Stomach (tissue), 8 donors: ENCODE measurements at regions not wholly inside any gene's neighbourhood (a gene's known extent, or its start where the extent isn't known, plus 50 kb on each side); places are given as distances from the start of the nearest gene placed in this dataset.

Source experiments
- DNase-seq, 2 donors: peaks; one replicate each; pipeline versions ENCODE4 v3.0.0 to v3.0.0-alpha.2; 2013 to 2019
- H3K27ac ChIP-seq, 5 donors: fragments of 200-600 bp in 4 of 5; sonication (generic) in 4 of 5; one replicate each; pipeline ENCODE4 v1.5.1; 2013 to 2019; ENCODE audit warnings: mild to moderate bottlenecking in 1 of 5, moderate library complexity in 1 of 5
- H3K27me3 ChIP-seq, 3 donors: fragments of 200-600 bp; sonication (generic); one replicate each; pipeline ENCODE4 v1.5.1; 2017 to 2019; ENCODE audit warnings: mixed run types in 1 of 3
- H3K36me3 ChIP-seq, 4 donors: fragments of 200-600 bp; sonication (generic); 1 replicate in 3 of 4; 2 replicates in 1 of 4; pipeline ENCODE4 v1.5.1; 2016 to 2019
- H3K4me1 ChIP-seq, 4 donors: fragments of 200-600 bp; sonication (generic); one replicate each; pipeline ENCODE4 v1.5.1; 2016 to 2019
- H3K4me3 ChIP-seq, 4 donors: fragments of 200-600 bp; sonication (generic) in 3 of 4; one replicate each; pipeline ENCODE4 v1.5.1; 2016 to 2019; ENCODE audit warnings: mild to moderate bottlenecking in 1 of 4
- H3K9me3 ChIP-seq, 4 donors: fragments of 200-600 bp; sonication (generic); one replicate each; pipeline ENCODE4 v1.5.1; 2016 to 2019
- EP300 ChIP-seq: sonication (generic); formaldehyde crosslinking; IDR thresholded peaks from one replicate; pipeline ENCODE4 v1.6.1; 2017; ENCODE audit warnings: antibody characterized with exemption
- POLR2A ChIP-seq, 4 donors: fragments of 450-650 bp; IDR thresholded peaks; one replicate each; pipeline ENCODE4 v1.6.1; 2016; ENCODE audit warnings: antibody characterized with exemption in 4 of 4, control low read depth in 2 of 4, mild to moderate bottlenecking in 1 of 4, moderate library complexity in 1 of 4
- POLR2AphosphoS5 ChIP-seq, 3 donors: sonication (generic); formaldehyde crosslinking; IDR thresholded peaks; one replicate each; pipeline ENCODE4 v1.6.1; 2016; ENCODE audit warnings: antibody characterized with exemption in 3 of 3
- WGBS, 5 donors: extraction: QIAGEN DNeasy Blood & Tissue Kit in 3 of 5; methylation state at CpG; one replicate each; pipeline versions ENCODE4 v1.1.5 to v1.1.7; 2013 to 2018; 5-methylcytosine and 5-hydroxymethylcytosine counted together
- intact Hi-C: fragments of 100-400 bp; cut with DNase I; formaldehyde crosslinking; loops from one replicate; pipeline ENCODE4 v1.15.1; 2023; ENCODE audit warnings: low total_unique reads
- TF ChIP-seq, protein P1 (sequence below), 7 experiments: fragments of 450-650 bp in 4 of 7; fragments of 200-600 bp in 3 of 7; sonication (generic) in 3 of 7; IDR thresholded peaks; one replicate each; pipeline ENCODE4 v1.5.1; 2016 to 2019; ENCODE audit warnings: antibody characterized with exemption in 7 of 7, control low read depth in 2 of 7, mild to moderate bottlenecking in 1 of 7
- donor health status: healthy with polysubstance abuse.
- donor health status: Bipolar disorder and iron deficiency.
- donor health status: healthy.

GRCh38 chr3:87354398-87354797, 78.0 kb upstream of the POU1F1 start:
- H3K36me3 ChIP-seq, result no peaks in the 10 kb centered on the region
- DNase-seq, result no peak
- no peaks in the 10 kb centered on the region for H3K27me3 ChIP-seq
- H3K9me3 ChIP-seq, result no peaks in the 10 kb centered on the region
- H3K27ac ChIP-seq, result no peak overlapping the region
- intact Hi-C loops, result no loop called here
- H3K4me3 ChIP-seq, result no peak overlapping the region
- H3K4me1 ChIP-seq, result peaks cover 0 to 14% (median 0%) of the 10 kb centered on the region in 4 donors
- TF ChIP-seq POLR2AphosphoS5 (IDR thresholded peaks at IDR 0.05), result no peak

- DNase-seq, result peak in 1 of 2 donors; percentile 33
- H3K36me3 ChIP-seq, result no peaks in the 10 kb centered on the region
- no peak overlapping the region for H3K4me3 ChIP-seq
- H3K9me3 ChIP-seq, result no peaks in the 10 kb centered on the region
- 41 to 68% (median 60%) methylated on average over 1 of the region's 1 CpG for WGBS, 5 donors
- intact Hi-C loops, result no loop called here
- TF ChIP-seq, protein P1, sequence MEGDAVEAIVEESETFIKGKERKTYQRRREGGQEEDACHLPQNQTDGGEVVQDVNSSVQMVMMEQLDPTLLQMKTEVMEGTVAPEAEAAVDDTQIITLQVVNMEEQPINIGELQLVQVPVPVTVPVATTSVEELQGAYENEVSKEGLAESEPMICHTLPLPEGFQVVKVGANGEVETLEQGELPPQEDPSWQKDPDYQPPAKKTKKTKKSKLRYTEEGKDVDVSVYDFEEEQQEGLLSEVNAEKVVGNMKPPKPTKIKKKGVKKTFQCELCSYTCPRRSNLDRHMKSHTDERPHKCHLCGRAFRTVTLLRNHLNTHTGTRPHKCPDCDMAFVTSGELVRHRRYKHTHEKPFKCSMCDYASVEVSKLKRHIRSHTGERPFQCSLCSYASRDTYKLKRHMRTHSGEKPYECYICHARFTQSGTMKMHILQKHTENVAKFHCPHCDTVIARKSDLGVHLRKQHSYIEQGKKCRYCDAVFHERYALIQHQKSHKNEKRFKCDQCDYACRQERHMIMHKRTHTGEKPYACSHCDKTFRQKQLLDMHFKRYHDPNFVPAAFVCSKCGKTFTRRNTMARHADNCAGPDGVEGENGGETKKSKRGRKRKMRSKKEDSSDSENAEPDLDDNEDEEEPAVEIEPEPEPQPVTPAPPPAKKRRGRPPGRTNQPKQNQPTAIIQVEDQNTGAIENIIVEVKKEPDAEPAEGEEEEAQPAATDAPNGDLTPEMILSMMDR (IDR thresholded peaks at IDR 0.05), result no peak
- TF ChIP-seq EP300 (no peak), POLR2AphosphoS5 (IDR thresholded peaks at IDR 0.05) (no peak), POLR2A (IDR thresholded peaks at IDR 0.05) (no peak)
- H3K4me1 ChIP-seq, result peaks cover 0 to 14% (median 0%) of the 10 kb centered on the region in 4 donors
- H3K27me3 ChIP-seq, result no peaks in the 10 kb centered on the region
- H3K27ac ChIP-seq, result no peak overlapping the region
Observed at GRCh38 chr3:87351937-87352336, 75.6 kb upstream of the POU1F1 start.

GRCh38 chr3:87350367-87351199, 74.2 kb upstream of the POU1F1 start:
- DNase-seq, result peak in 1 of 2 donors; percentile 73
- intact Hi-C loops, result no loop called here
- peaks cover 0 to 14% (median 0%) of the 10 kb centered on the region in 4 donors for H3K4me1 ChIP-seq
- H3K36me3 ChIP-seq, result no peaks in the 10 kb centered on the region
- no peaks in the 10 kb centered on the region for H3K27me3 ChIP-seq
- TF ChIP-seq POLR2A (IDR thresholded peaks at IDR 0.05) (no peak), EP300 (no peak), POLR2AphosphoS5 (IDR thresholded peaks at IDR 0.05) (no peak)
- TF ChIP-seq, protein P1 (IDR thresholded peaks at IDR 0.05), result peak in 5 of 7 experiments; percentile 40 to 87 (median 82)
- H3K4me3 ChIP-seq, result no peak overlapping the region
- no peak overlapping the region for H3K27ac ChIP-seq
- H3K9me3 ChIP-seq, result no peaks in the 10 kb centered on the region
- WGBS, 5 donors, result 15 to 20% (median 17%) methylated on average over 8 to 9 of the region's 9 CpGs

DNA sequence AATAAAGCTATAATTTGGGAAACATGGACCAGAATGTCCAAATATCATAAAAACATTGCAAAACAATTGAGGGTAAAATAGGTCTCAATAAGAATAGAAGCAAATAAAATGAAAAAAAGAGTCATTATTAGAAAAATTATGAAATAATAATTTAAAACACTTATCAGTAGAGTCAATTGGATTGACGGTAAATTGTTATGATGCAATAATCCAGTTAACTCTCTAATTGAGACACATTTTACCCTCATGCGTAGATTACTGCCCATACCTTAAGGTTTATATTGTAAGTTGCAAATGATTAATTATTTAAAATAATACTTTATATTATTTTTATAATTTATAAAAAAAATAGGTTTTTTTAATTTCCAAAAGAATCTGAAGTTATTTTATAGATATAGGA, 73.4 kb upstream of the POU1F1 start:
- intact Hi-C loops, result no loop called here

More for the DNA sequence above, 73.4 kb upstream of the POU1F1 start:
- Histone ChIP-seq H3K27ac (no peak overlapping the region), H3K27me3 (no peaks in the 10 kb centered on the region), H3K4me1 (peaks cover 0 to 14% (median 0%) of the 10 kb centered on the region in 4 donors), H3K4me3 (no peak overlapping the region), H3K36me3 (no peaks in the 10 kb centered on the region), H3K9me3 (no peaks in the 10 kb centered on the region)
- DNase-seq, result no peak
- TF ChIP-seq EP300, result no peak
- no peak for TF ChIP-seq POLR2AphosphoS5 (IDR thresholded peaks at IDR 0.05)
- no peak for TF ChIP-seq POLR2A (IDR thresholded peaks at IDR 0.05)
- TF ChIP-seq, protein P1 (IDR thresholded peaks at IDR 0.05), result no peak
- WGBS, 5 donors, result 87 to 95% (median 90%) methylated on average over 2 of the region's 2 CpGs
